Effector memory CD8-positive, alpha-beta T cell (primary cell): ENCODE measurements at regions not wholly inside any gene's neighbourhood (a gene's known extent, or its start where the extent isn't known, plus 50 kb on each side); places are given as distances from the start of the nearest gene placed in this dataset.
"Not testable (repeated sequence)": the region's sequence is repeated elsewhere in the genome, so short reads cannot be mapped to it uniquely, and the experiment has no call there.

Experiments used
- ATAC-seq: fragments of 150-1000 bp; cut with Tn5 transposase; replicated peaks from 2 replicates; pipeline ENCODE4 v1.10.0; 2021; ENCODE audit warnings: mild to moderate bottlenecking, moderate library complexity
- DNase-seq, 3 experiments: peaks; one replicate each; pipeline ENCODE4 v3.0.0; 2021
- H3K27ac Mint-ChIP-seq, 2 donors: one replicate each; pipeline ENCODE4 v1.8.0; 2022; ENCODE audit warnings: mild to moderate bottlenecking in 2 of 2, mixed read lengths in 2 of 2, moderate library complexity in 2 of 2
- H3K27me3 Mint-ChIP-seq, 2 donors: one replicate each; pipeline ENCODE4 v1.8.0; 2022; ENCODE audit warnings: mixed read lengths in 2 of 2
- H3K36me3 Mint-ChIP-seq: one replicate; pipeline ENCODE4 v1.8.0; 2022; ENCODE audit warnings: mild to moderate bottlenecking, moderate library complexity, mixed read lengths; ENCODE audit not compliant: insufficient read depth
- H3K4me1 Mint-ChIP-seq, 2 donors: one replicate each; pipeline ENCODE4 v1.8.0; 2022; ENCODE audit warnings: low read depth in 2 of 2, mixed read lengths in 2 of 2
- H3K4me3 Mint-ChIP-seq, 2 donors: one replicate each; pipeline ENCODE4 v1.8.0; 2022; ENCODE audit warnings: mild to moderate bottlenecking in 2 of 2, mixed read lengths in 2 of 2, moderate library complexity in 2 of 2
- H3K9me3 Mint-ChIP-seq, 2 donors: one replicate each; pipeline ENCODE4 v1.8.0; 2022; ENCODE audit warnings: mixed read lengths in 2 of 2

DNA sequence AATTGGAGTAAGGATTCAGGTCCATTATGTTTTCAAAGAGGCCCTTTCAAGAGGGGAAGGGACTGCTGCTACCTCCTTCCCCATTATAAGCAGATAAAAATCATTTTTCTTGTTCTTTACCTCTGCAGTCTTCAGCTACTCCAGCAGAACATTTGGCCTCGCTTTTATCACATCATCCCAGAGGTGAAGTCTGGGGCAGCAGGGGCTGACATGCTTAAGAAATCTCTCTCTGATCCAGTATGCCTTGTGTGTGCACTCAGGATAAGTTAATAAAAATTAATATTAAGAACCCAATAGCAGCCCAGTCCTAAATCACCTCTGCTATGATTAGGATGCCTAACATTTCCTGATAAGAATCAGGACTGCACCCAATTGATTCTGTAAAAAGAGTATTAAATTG, 306.9 kb upstream of the NREP start:
- no peak for DNase-seq
- Mint-ChIP-seq H3K36me3 (no peaks in the 10 kb centered on the region), H3K27ac (no peak overlapping the region), H3K4me3 (no peak overlapping the region), H3K9me3 (no peaks in the 10 kb centered on the region), H3K4me1 (no peaks in the 10 kb centered on the region), H3K27me3 (no peaks in the 10 kb centered on the region)
- no peak for ATAC-seq

DNA sequence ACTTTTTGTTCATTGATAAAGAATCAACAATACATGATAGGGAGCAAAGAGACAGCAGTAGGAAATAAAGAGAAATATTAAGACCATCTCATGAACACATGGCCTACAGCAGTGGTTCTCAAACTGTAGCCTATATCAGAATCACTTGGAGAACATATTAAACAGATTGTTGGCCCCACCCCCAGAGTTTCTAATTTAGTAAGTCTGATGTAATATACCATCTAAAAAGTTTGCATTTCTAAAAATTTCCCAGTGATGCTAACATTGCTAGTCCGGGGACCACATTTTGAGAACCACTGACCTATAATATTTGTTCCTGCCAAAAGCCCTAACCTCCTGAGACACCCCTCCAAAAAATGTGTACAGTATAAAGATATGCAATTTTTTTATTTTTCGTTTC, 306.2 kb upstream of the NREP start:
- no peak overlapping the region for H3K4me3 Mint-ChIP-seq
- H3K9me3 Mint-ChIP-seq = no peaks in the 10 kb centered on the region
- DNase-seq (no peak), ATAC-seq (no peak)
- H3K36me3 Mint-ChIP-seq = no peaks in the 10 kb centered on the region
- no peaks in the 10 kb centered on the region for H3K27me3 Mint-ChIP-seq
- H3K4me1 Mint-ChIP-seq = no peaks in the 10 kb centered on the region
- no peak overlapping the region for H3K27ac Mint-ChIP-seq

DNA sequence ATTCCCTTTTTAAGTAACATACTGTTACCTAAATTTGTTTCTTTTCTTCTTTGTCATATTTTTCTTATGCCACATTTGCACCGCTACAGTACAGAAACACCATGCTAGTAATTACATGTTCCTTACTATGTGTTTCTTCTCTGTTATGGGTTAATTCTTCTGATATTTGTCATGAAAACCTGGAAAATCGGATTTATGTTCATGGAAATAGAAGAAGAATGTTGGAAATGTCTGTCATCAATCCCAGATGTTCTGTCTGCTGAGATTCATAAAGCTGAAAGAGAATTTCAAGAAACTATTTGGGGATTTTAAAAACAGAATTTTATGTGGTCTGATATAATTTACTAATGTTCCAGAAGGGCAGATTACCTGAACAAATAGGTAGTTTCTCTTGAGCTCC, 305.2 kb upstream of the NREP start:
- DNase-seq (no peak), ATAC-seq (no peak)
- Mint-ChIP-seq H3K4me1 (no peaks in the 10 kb centered on the region), H3K27me3 (no peaks in the 10 kb centered on the region), H3K36me3 (no peaks in the 10 kb centered on the region), H3K4me3 (no peak overlapping the region), H3K9me3 (no peaks in the 10 kb centered on the region), H3K27ac (no peak overlapping the region)

DNA sequence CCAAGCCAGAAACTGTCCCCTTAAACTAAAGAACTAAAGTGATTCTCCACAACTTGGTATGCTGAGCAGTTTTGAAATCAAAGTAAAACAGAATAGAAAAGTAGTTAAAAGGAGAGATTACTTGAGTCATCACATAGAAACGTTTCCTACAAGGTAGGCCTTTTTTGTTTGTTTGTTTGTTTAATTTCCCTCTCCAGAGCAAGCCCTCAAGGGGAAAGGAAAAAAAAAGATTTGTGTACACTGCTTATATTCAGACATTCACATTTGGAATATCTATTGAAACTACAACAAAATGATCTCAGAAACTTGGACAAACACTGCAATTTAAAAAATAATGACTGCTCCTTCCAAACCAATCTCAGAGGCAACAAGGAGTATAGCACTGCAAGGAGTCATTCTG, 304.7 kb upstream of the NREP start:
- H3K27me3 Mint-ChIP-seq = no peaks in the 10 kb centered on the region
- no peak overlapping the region for H3K27ac Mint-ChIP-seq
- H3K9me3 Mint-ChIP-seq = no peaks in the 10 kb centered on the region
- H3K36me3 Mint-ChIP-seq = no peaks in the 10 kb centered on the region
- DNase-seq (no peak), ATAC-seq (no peak)
- no peaks in the 10 kb centered on the region for H3K4me1 Mint-ChIP-seq
- H3K4me3 Mint-ChIP-seq = no peak overlapping the region

DNA sequence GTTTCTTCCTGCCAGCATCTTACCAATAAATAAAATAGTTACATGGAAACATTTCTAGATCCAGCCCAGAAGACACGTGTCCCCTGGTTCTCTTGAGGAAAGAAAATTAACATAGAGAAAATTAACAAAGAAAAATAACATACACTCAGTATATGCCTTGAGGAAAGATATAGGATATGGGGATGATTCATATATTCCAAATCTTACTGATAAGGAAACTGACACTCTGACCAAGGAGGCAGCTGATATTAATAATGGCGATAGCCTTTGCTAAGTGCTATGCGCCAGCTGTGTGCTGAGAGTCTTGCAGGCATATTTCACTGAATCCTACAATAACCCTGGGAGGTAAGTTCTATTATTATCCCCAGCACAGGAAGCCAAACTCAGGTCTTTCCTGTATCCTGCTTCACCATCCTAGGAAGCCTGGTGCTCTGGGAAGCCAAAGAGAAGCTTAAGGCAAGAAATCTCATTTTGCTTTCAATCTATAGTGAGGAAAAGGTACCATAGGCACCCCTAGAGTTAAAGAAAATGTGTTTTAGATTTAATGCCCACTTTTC, 302.7 kb upstream of the NREP start:
- H3K9me3 Mint-ChIP-seq = peaks cover 1 to 14% of the 10 kb centered on the region in 2 donors
- no peak overlapping the region for H3K4me3 Mint-ChIP-seq
- no peak overlapping the region for H3K27ac Mint-ChIP-seq
- ATAC-seq = no peak
- no peak for DNase-seq
- H3K27me3 Mint-ChIP-seq = peaks cover 0 to 5% of the 10 kb centered on the region in 2 donors
- H3K4me1 Mint-ChIP-seq = no peaks in the 10 kb centered on the region
- H3K36me3 Mint-ChIP-seq = no peaks in the 10 kb centered on the region

DNA sequence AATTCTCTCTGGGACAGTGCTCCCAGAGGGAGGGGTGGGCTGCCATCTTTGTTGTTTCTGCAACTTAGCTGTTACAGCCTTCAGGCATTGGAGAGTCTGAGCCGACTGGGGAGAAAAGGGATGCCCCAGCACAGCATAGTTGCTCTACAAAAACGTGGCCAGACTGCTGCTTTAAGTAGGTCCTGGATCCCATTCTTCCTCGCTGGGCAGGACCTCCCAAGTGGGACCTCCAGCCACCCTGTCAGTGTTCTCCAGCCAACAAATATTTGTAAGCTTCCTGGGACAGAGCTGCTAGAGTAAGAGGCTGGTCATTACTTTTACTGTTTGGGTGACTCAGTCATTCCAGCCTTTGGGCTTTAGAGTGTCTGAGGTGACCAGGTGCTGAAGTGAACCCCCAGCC, 292.7 kb upstream of the NREP start:
- peaks cover 0 to 20% of the 10 kb centered on the region in 2 donors for H3K27me3 Mint-ChIP-seq
- no peaks in the 10 kb centered on the region for H3K4me1 Mint-ChIP-seq
- no peaks in the 10 kb centered on the region for H3K36me3 Mint-ChIP-seq
- H3K27ac Mint-ChIP-seq = no peak overlapping the region
- no peak overlapping the region for H3K4me3 Mint-ChIP-seq
- ATAC-seq = no peak
- peaks cover 1 to 7% of the 10 kb centered on the region in 2 donors for H3K9me3 Mint-ChIP-seq
- no peak for DNase-seq

DNA sequence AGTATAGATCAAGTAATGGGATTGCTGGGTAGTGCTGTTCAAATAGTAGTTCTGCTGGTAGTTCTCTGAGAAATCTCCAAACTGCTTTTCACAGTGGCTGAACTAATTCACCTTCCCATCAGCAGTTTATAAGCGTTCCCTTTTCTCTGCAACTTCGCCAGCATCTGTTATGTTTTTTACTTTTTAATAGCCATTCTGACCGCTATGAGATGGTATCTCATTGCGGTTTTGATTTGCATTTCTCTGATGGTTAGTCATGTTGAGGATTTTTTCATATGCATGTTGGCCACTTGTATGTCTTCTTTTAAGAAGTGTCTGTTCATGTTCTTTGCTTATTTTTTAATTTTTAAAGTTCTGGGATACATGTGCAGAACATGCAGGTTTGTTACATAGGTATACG, 279.2 kb upstream of the NREP start:
- Mint-ChIP-seq H3K27ac (no peak overlapping the region), H3K4me1 (no peaks in the 10 kb centered on the region), H3K27me3 (no peaks in the 10 kb centered on the region), H3K36me3 (no peaks in the 10 kb centered on the region), H3K4me3 (no peak overlapping the region), H3K9me3 (peaks cover 0 to 2% of the 10 kb centered on the region in 2 donors)
- DNase-seq (no peak), ATAC-seq (no peak)

DNA sequence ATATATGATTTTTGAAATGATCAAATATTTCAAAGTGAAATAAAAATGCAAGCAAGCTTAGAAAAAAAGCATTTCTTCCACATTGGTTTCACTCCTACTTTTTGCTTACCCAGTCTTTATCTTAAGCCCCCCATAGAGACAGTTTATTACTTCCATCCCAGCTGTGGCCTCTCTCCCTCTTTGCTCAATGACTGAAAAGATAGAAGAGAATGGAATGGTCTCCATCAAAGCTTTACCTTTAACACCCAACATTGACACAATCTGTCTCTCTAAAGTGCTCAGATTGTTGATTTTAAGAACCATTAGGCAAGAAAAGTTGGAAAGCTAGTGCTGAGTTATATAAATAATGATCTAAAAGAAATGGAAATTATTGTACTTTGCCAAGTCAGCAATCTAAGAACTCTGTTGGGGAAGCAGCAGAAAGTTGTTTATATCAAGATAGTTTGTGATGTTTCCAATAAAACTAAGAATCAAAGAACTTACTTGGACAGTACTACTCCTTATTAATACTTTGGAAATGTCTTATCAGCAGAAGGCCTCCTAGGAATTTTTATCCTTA, 277.5 kb upstream of the NREP start:
- H3K36me3 Mint-ChIP-seq = no peaks in the 10 kb centered on the region
- no peak for ATAC-seq
- peaks cover 0 to under 1% of the 10 kb centered on the region in 2 donors for H3K9me3 Mint-ChIP-seq
- no peak for DNase-seq
- no peak overlapping the region for H3K4me3 Mint-ChIP-seq
- H3K27ac Mint-ChIP-seq = no peak overlapping the region
- no peaks in the 10 kb centered on the region for H3K27me3 Mint-ChIP-seq
- no peaks in the 10 kb centered on the region for H3K4me1 Mint-ChIP-seq

DNA sequence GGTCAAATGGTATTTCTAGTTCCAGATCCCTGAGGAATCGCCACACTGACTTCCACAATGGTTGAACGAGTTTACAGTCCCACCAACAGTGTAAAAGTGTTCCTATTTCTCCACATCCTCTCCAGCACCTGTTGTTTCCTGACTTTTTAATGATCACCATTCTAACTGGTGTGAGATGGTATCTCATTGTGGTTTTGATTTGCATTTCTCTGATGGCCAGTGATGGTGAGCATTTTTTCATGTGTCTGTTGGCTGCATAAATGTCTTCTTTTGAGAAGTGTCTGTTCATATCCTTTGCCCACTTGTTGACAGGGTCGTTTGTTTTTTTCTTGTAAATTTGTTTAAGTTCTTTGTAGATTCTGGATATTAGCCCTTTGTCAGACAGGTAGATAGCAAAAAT, 269.9 kb upstream of the NREP start:
- H3K27ac Mint-ChIP-seq, ATAC-seq, H3K4me3 Mint-ChIP-seq, H3K27me3 Mint-ChIP-seq, DNase-seq, H3K9me3 Mint-ChIP-seq, H3K4me1 Mint-ChIP-seq, H3K36me3 Mint-ChIP-seq: not testable (repeated sequence)

DNA sequence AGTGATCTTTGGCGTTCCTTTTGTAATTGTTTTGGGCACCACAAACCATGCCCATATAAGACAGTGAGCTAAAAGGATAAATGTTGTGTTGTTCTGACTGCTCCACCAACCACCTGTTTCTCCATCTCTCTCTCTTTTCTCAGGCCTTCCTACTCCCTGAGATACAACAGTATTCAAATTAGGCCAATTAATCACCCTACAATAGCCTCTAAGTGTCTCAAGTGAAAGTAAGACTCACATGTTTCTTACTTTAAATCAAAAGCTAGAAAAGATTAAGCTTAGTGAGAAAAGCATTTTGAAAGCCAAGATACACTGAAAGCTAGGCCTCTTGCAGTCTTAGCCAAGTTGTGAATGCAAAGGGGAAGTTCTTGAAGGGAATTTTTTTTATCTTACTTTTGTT, 268.8 kb upstream of the NREP start:
- H3K27ac Mint-ChIP-seq = no peak overlapping the region
- H3K4me3 Mint-ChIP-seq = no peak overlapping the region
- no peak for ATAC-seq

DNA sequence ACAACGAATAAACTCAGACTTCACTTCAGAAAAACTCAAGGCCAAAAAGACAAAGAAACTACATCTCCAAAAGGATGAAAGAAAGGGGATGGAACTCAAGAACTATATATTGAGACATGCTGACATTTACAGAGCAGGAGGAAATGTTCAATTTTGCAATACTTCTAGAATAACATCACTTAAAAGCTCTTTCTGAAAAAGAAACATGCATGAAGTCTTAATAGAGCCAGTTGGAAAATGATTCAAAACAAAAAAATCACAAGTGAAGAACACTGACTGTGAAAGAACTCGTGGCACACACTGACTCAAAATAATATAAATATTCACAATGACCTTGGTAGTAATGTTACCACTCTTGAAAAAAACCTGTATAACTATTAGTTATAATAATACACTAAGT, 267.8 kb upstream of the NREP start:
- no peak for DNase-seq

More for the DNA sequence above, 268.8 kb upstream of the NREP start:
- no peaks in the 10 kb centered on the region for H3K4me1 Mint-ChIP-seq
- no peaks in the 10 kb centered on the region for H3K27me3 Mint-ChIP-seq
- H3K9me3 Mint-ChIP-seq = peaks cover 0 to 3% of the 10 kb centered on the region in 2 donors
- H3K36me3 Mint-ChIP-seq = no peaks in the 10 kb centered on the region
- DNase-seq = no peak

DNA sequence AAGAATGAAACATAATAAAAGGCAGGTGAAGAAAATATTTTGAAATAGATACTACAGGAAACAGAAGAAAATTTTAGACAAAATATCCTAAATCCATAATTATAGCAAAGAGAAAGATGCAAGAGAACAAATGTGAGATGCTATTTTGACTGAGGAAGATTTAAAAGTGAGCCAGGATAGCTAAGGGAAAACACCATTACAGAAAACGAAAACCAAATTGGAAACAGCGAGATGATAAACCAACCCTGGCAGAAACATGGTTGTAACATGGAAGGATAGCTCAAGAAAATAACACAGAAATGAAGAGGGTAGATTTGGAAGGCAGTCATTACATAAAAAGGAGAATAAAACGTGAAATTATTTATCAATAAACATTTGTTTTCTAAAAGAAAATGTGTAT, 267.2 kb upstream of the NREP start:
- Mint-ChIP-seq H3K9me3 (peaks cover 0 to 3% of the 10 kb centered on the region in 2 donors), H3K4me1 (no peaks in the 10 kb centered on the region), H3K4me3 (no peak overlapping the region), H3K27me3 (no peaks in the 10 kb centered on the region), H3K27ac (no peak overlapping the region), H3K36me3 (no peaks in the 10 kb centered on the region)
- ATAC-seq (no peak), DNase-seq (no peak)

More for the DNA sequence above, 267.8 kb upstream of the NREP start:
- no peak for ATAC-seq
- H3K27me3 Mint-ChIP-seq = no peaks in the 10 kb centered on the region
- H3K4me1 Mint-ChIP-seq = no peaks in the 10 kb centered on the region
- H3K9me3 Mint-ChIP-seq = peaks cover 0 to 3% of the 10 kb centered on the region in 2 donors
- H3K4me3 Mint-ChIP-seq = no peak overlapping the region
- no peaks in the 10 kb centered on the region for H3K36me3 Mint-ChIP-seq
- H3K27ac Mint-ChIP-seq = no peak overlapping the region

DNA sequence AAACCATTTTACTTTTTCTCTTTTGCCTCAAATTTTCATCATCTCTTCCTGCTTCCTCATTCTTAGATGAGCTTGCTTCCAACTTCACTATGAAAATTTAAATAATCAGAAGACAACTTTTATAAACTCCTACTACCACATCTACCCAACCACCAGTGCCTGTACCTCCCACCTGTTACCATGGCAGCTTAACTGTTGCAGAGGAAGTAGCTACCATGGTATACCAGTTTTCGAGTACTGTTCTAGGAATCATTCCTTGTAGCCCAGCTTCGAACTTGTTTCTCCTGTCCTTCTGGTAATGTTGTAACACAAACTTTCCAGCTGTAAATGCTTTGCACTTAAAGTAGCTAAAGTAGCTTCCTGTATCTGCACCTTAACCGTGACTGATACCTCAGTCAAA, 266.8 kb upstream of the NREP start:
- H3K9me3 Mint-ChIP-seq = peaks cover 0 to 3% of the 10 kb centered on the region in 2 donors
- H3K36me3 Mint-ChIP-seq = no peaks in the 10 kb centered on the region
- DNase-seq (no peak), ATAC-seq (no peak)
- no peak overlapping the region for H3K4me3 Mint-ChIP-seq
- no peaks in the 10 kb centered on the region for H3K4me1 Mint-ChIP-seq
- H3K27me3 Mint-ChIP-seq = no peaks in the 10 kb centered on the region
- H3K27ac Mint-ChIP-seq = no peak overlapping the region

DNA sequence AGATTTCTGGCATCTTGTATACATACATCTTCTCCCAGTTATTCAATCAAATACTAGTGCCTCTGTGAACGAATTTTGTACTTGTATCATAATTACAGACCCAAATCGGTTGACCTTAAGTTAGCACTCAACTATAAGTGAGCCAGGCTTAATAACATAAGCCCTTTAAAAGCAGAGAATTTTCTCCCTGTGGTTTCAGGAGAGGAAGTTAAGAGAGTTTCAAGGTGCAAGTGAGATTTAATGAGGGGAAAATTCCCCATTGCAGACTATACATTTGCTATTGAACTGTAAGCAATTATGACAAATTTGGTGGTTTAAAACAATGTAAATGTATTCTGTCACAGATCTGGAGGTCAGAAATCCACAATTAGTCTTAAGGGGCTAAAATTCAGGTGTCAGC, 261.9 kb upstream of the NREP start:
- H3K27ac Mint-ChIP-seq = no peak overlapping the region
- H3K4me1 Mint-ChIP-seq = no peaks in the 10 kb centered on the region
- no peaks in the 10 kb centered on the region for H3K36me3 Mint-ChIP-seq

DNA sequence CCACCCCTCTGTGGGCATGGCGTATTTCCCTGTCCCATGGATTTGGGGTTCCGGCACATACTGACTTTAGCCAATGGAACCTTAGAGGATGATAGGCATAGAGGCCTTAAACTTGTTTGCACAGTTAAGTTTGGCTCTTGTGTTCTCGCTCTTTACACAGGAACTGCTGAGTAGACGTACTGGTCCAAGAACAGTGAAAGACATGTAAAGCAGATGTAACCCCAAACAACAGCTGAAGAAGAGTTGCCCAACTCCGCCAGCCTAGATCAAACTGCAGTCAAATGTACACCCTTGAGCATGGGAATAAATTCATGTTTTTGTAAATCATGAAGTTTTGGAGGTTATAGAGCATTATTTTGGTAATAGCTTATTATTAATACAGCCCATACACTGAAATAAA, 260.0 kb upstream of the NREP start:
- H3K27me3 Mint-ChIP-seq = no peaks in the 10 kb centered on the region

More for the DNA sequence above, 261.9 kb upstream of the NREP start:
- Mint-ChIP-seq H3K9me3 (no peaks in the 10 kb centered on the region), H3K27me3 (no peaks in the 10 kb centered on the region), H3K4me3 (no peak overlapping the region)
- ATAC-seq (no peak), DNase-seq (no peak)

More for the DNA sequence above, 260.0 kb upstream of the NREP start:
- Mint-ChIP-seq H3K36me3 (no peaks in the 10 kb centered on the region), H3K4me3 (no peak overlapping the region), H3K4me1 (no peaks in the 10 kb centered on the region), H3K27ac (no peak overlapping the region), H3K9me3 (no peaks in the 10 kb centered on the region)
- DNase-seq = no peak
- ATAC-seq = no peak
